ENCODE measurements at regions not wholly inside any gene's neighbourhood (a gene's known extent, or its start where the extent isn't known, plus 50 kb on each side); places are given as distances from the start of the nearest gene placed in this dataset.
"Not testable (repeated sequence)": the region's sequence is repeated elsewhere in the genome, so short reads cannot be mapped to it uniquely, and the experiment has no call there.

- DNase-seq (ENCODE audit: low spot score): no peak
Measured at GRCh38 chr1:188557053-188557452, 1728.3 kb downstream of the PLA2G4A start.

DNA sequence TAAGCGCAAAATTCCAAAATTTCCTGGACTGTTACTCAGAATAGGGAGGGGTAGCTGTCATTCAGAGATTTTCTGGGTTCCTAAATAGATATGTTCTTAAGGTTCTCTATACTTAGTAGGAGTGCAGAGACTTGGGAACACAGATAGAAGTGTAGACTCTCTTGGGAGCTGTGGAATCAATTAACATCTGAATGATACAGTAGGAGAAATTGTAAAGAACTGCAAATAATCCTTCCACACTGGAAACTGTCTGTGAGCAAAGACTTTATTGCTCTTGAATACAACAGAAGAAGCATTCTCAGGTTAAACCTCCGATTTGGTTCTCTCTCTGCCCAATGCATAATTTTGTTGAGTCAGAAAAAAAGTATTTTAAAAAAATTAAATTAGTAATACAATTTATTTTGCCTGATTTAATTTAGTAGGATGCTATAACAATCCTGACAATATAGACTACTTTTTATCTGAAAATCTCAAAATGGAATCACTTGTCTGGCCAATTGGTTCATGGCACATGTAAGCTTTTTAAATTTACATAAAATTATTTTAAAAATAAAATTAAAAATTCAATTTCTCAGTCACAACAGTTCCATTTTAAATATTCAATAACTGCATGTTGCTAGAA lies 1754.3 kb downstream of the PLA2G4A start:
- DNase-seq (ENCODE audit: low spot score): no peak

DNA sequence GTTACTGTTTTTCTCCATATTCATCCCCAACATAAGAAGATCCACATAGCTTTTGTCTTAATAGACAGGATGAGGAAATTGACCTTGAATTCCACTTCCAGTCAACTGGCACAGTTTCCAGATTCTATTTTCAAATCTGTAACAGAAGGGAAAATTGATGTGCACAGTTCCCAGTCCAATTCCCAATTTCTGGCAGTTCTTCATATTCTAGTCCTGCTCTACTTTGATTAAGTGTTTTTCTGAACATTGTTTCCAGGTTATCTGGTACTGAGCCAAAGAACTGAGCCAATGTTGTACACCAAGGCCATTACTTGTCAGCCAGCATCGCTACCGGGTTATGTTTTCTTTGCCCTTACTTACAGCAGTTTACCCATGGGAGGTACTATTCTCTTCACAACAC lies 1755.4 kb downstream of the PLA2G4A start:
- DNase-seq (ENCODE audit: low spot score): no peak

GRCh38 chr1:188590641-188591040 lies 1761.9 kb downstream of the PLA2G4A start:
- DNase-seq (ENCODE audit: low spot score): no peak

- no peak for DNase-seq (ENCODE audit: low spot score)
Measured at GRCh38 chr1:188594542-188595235, 1765.9 kb downstream of the PLA2G4A start.

GRCh38 chr1:188599313-188599712 lies 1770.6 kb downstream of the PLA2G4A start:
- DNase-seq (ENCODE audit: low spot score): no peak

DNA sequence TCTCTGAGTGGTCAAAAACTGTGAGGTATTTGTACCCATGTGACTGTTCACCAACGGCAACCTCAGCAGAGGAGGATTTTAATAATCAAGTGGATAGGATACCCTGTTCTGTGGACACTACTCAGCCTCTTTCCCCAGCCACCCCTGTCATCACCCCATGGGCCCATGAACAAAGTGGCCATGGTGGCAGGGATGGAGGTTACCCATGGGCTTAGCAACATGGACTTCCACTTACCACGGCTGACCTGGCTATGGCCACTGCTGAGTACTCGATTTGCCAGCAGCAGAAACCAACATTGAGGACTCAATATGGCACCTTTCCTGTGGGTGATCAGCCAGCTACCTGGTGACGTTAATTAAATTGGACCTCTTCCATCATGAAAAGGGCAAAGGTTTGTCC lies 1782.7 kb downstream of the PLA2G4A start:
- DNase-seq (ENCODE audit: low spot score): no peak

DNA sequence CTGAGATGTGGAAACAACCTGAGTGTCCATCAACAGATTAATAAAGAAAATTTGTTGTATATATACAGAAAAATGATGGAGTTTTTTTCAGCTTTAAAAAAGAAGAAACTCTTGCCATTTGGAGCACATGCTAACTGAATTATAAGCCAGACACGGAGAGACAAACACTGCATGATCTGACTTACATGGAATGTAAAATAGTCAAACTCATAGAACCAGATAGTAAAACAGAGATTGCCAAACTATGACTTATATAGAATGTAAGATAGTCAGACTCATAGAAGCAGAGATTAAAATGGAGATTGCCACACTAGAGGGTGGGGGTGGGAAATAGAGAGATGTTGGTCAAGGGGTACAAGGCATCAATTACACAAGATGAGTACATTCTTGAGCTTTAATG lies 1786.6 kb downstream of the PLA2G4A start:
- peak; percentile 13 for DNase-seq (ENCODE audit: low spot score)

GRCh38 chr1:188620236-188620635 lies 1791.5 kb downstream of the PLA2G4A start:
- no peak for DNase-seq (ENCODE audit: low spot score)

DNA sequence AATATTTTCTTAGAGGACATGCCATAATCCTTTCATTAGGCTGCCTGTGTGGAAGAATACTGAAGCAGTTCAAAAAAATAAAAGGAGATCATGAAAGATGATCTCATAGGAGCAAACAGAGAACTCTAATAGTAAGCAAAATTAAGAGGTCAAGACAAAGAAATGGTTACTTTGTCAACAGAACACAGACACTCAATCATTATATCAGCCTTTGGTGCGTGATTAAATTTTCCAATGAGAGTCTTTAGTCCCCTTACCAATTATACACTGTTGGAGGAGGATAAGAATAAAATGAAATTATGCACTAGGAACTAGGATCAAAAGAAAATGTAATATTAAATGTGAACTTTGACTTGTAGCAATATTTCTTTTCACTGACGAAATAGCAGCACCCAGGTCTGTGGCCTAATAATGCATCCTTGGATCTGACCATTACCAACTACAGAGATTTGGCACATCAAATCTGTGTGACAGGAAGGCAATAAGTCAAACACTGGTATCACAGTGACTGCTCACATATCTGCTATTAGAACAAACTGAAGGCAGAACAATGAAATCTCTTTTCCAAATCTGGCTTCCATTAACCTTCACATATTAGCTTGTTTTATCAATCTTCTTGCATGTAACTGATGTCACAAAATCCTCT lies 1812.9 kb downstream of the PLA2G4A start:
- no peak for DNase-seq (ENCODE audit: low spot score)

- no peak for DNase-seq (ENCODE audit: low spot score)
Measured at GRCh38 chr1:188642704-188643103, 1814.0 kb downstream of the PLA2G4A start.

GRCh38 chr1:188652678-188653077 lies 1823.9 kb downstream of the PLA2G4A start:
- DNase-seq (ENCODE audit: low spot score): no peak

- not testable (repeated sequence) for DNase-seq (ENCODE audit: low spot score)
Measured at GRCh38 chr1:188655966-188656365, 1821.7 kb downstream of the BRINP3 start.

DNA sequence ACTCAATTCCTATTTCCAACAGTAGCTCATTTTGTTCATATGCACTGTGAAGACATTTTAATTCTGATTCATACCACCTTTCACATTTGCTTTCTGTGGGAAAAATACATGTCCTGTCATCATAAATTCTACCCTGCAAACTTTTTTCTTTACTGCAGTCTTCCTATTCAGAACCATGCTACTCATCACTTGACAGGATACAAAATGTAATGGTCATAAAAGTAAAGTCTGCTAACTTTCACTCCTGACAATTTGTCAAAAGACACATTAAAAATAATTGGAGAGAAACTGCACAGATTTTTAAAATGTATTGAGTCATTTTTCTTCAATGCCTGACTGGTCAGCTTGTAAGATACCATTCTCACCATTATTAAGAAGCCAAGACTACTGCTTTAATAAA lies 1817.1 kb downstream of the BRINP3 start:
- peak; percentile 9 for DNase-seq (ENCODE audit: low spot score)

GRCh38 chr1:188665477-188665876 lies 1812.2 kb downstream of the BRINP3 start:
- DNase-seq (ENCODE audit: low spot score): no peak

DNA sequence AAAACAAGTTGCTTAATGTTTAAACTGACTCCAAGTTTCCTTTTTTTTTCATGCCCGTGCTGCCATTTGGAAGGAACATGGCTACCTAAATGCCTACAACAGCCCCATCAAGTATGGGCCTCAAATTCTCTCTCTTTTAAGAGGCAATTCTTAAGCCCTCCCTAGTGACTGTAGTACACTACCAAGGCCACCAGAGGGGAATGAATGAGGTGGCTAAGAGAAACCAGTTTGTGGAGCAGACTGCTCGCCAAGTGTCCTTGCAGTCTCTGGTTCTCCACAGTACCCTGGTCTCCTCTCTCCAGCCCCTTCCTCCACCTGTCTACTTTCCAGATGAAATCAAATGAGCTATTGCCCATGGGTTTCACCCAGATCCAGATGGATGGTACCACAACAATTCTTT lies 1809.6 kb downstream of the BRINP3 start:
- no peak for DNase-seq (ENCODE audit: low spot score)

DNA sequence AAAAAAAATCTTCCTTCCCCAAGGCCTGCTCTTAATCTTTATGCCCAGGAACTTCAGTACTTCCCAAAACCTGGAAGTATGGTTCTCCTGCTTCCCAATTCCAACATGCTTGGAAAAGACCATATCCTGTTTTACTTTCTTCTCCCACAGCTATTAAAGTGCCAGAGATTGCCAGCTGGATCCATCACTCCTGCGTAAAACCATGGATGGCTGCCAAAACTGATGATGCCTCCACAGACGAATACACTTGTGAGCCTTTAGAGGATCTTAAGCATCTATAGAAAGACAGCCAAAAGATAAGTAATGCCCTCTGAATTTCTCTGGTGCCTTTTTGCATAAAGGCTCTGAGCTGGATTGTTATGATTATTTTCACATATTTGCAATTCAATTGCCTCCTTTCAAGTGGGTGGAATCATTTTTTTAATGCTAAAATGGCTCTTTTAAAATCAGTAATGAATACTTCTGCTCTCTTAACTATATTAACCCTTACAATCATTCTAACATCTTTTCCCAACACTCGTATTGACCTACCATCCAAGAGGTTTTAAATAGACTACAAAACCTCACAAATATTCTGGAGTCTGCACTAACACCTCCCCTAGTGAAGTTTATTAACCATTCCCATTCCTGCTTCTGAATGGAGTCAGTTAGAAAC lies 1807.8 kb downstream of the BRINP3 start:
- peak; percentile 53 for DNase-seq (ENCODE audit: low spot score)

DNA sequence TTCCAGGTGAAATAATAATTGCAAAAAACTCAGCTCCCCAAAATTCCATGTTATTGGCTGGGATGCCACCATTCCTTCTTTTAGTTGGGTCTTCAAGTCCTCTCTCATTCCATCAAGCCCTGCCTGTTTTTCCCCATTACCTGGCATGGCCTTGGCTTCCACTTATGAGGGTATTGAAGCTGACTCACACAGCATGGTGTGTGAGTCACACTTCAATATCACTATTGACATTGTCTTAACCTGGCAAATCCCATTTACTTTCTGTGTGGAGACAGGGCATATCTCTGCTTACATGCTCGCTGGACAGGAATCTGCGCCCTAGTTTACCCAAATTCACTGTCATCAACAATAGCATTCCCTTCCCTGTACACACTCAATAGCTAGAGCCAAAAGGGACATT lies 1806.8 kb downstream of the BRINP3 start:
- DNase-seq (ENCODE audit: low spot score): no peak

DNA sequence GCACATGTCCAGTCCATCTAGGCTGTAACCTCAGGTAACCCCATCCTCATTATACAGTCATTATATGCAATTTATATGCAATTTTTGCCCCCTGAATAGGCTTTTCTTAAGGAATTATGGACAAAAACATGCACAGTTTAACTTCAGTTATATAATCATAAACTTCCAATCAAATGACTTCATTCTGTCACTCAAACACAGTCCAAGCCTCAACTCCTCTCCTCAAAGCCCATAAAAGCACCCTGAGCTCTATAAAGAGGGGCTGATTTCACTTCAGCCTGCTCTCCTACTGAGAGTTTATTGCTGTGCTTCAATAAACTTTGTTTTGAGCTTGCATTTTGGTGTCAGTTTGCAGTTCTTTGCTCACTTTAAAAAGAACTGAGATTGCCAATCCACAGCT lies 1805.5 kb downstream of the BRINP3 start:
- no peak for DNase-seq (ENCODE audit: low spot score)

DNA sequence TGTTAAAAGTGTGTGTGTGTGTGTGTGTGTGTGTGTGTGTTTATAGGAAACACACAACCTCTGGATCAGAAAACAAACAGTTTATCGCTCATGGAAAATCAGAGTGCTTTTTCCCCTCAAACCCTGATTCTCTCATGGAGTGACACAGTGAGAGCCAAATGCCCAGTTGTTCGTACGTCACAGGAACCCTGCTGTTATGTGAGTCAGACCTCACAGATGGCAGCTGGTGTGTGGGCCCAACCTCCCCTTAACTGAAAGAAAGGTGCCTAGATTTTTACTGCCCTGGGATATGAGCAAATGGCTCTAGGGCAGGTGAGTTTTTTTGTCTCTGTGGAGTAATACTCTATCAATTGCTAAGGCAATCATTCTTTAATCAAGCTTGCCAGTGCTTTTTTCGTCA lies 1788.1 kb downstream of the BRINP3 start:
- DNase-seq (ENCODE audit: low spot score): no peak

DNA sequence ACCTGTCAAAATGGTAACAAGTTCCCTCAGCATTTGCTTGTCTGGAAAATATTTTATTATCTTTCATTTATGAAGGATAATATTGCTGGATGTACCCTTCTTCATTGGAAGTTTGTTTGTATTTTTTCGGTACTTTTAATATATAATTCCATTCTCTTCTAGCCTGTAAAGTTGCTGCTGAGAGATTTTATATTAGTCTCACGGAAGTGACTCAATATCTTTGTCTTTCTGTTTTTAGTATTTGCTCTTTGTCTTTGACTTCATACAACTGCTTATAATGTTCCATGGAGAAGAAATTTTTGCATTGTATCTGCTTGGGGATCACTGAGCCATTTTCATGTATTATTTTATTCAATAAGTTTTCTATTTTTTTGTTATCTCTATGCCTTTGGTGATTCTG lies 1777.5 kb downstream of the BRINP3 start:
- no peak for DNase-seq (ENCODE audit: low spot score)

DNA sequence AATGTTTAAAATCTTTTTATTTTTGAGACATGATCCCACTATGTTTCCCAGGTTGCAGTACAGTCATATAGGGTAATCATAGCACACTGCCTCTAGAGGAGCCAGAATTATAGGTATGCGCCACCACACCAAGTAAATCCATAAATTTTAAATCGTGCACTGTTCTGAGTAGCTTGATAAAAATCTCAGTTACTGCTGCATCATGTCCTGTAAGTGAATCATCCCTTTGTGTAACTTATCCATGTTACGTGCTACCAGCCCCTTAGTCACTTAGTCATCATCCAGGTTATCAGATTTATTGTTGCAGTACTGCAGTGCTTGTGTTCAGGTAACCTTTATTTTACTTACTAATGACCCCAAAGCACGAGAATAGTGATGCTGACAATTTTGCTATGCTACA lies 1770.9 kb downstream of the BRINP3 start:
- DNase-seq (ENCODE audit: low spot score): peak; percentile 39

Measured in umbilical cord (tissue), 1 donor.